Endodermal cell (in vitro differentiated cells): ENCODE measurements at regions not wholly inside any gene's neighbourhood (a gene's known extent, or its start where the extent isn't known, plus 50 kb on each side); places are given as distances from the start of the nearest gene placed in this dataset.

Source experiments
- DNase-seq: peaks from one replicate; pipeline ENCODE4 v3.0.0-alpha.2; 2017
- H3K27ac ChIP-seq: 2 replicates; pipeline ENCODE4 v1.5.1; 2013; ENCODE audit warnings: mild to moderate bottlenecking, low read depth, low read length, moderate library complexity
- H3K27me3 ChIP-seq: 2 replicates; pipeline ENCODE4 v1.6.1; 2013; ENCODE audit warnings: mild to moderate bottlenecking, low read length, moderate library complexity; ENCODE audit not compliant: insufficient read depth, control insufficient read depth, poor library complexity, severe bottlenecking
- H3K36me3 ChIP-seq: 2 replicates; pipeline ENCODE4 v1.7.0; 2013; ENCODE audit warnings: mild to moderate bottlenecking, low read length, moderate library complexity; ENCODE audit not compliant: control insufficient read depth, insufficient read depth
- H3K4me1 ChIP-seq: one replicate; pipeline ENCODE4 v1.7.0; 2013; ENCODE audit warnings: low read length; ENCODE audit not compliant: control insufficient read depth, insufficient read depth
- H3K4me3 ChIP-seq: 2 replicates; pipeline ENCODE4 v1.5.1; 2013; ENCODE audit warnings: mild to moderate bottlenecking, low read length, moderate library complexity
- H3K9ac ChIP-seq: 2 replicates; pipeline ENCODE4 v1.6.1; 2013; ENCODE audit warnings: mild to moderate bottlenecking, low read length, moderate library complexity; ENCODE audit not compliant: poor library complexity, severe bottlenecking; ENCODE audit errors: extremely low read depth
- H3K9me3 ChIP-seq: 2 replicates; pipeline ENCODE4 v1.6.1; 2013; ENCODE audit warnings: mild to moderate bottlenecking, low read length, moderate library complexity; ENCODE audit not compliant: control insufficient read depth
- H3K27ac Mint-ChIP-seq: 2 replicates; pipeline ENCODE4 v1.8.0; 2020; ENCODE audit warnings: mixed read lengths
- H3K27me3 Mint-ChIP-seq: 2 replicates; pipeline ENCODE4 v1.8.0; 2021; ENCODE audit warnings: mild to moderate bottlenecking, mixed read lengths; ENCODE audit not compliant: insufficient read depth
- H3K36me3 Mint-ChIP-seq: 2 replicates; pipeline ENCODE4 v1.8.0; 2020; ENCODE audit warnings: low read depth, mixed read lengths
- H3K4me1 Mint-ChIP-seq: 2 replicates; pipeline ENCODE4 v1.8.0; 2020; ENCODE audit warnings: mixed read lengths
- H3K4me3 Mint-ChIP-seq: 2 replicates; pipeline ENCODE4 v1.8.0; 2020; ENCODE audit warnings: mild to moderate bottlenecking, moderate library complexity, mixed read lengths
- H3K9me3 Mint-ChIP-seq: 2 replicates; pipeline ENCODE4 v1.8.0; 2020; ENCODE audit warnings: mild to moderate bottlenecking, mixed read lengths
- CTCF ChIP-seq: fragments of 200-600 bp; sonication (generic); conservative IDR thresholded peaks from 2 replicates; pipeline ENCODE4 v1.5.0; 2021; ENCODE audit warnings: antibody characterized with exemption, mild to moderate bottlenecking
- WGBS, 2 experiments: methylation state at CpG; one replicate each; pipeline versions ENCODE4 v1.1.5 to v1.1.7; 2013; ENCODE audit warnings: missing lambda C conversion rate in 2 of 2, mixed read lengths in 1 of 2; ENCODE audit not compliant: insufficient coverage in 1 of 2, insufficient read length in 1 of 2; 5-methylcytosine and 5-hydroxymethylcytosine counted together

GRCh38 chr7:91343996-91344629 is 79.9 kb downstream of the FZD1 start:
- Histone ChIP-seq H3K4me3 (no peak overlapping the region), H3K9ac (no peak overlapping the region), H3K27me3 (no peaks in the 10 kb centered on the region), H3K36me3 (no peaks in the 10 kb centered on the region), H3K9me3 (no peaks in the 10 kb centered on the region), H3K4me1 (no peaks in the 10 kb centered on the region), H3K27ac (no peak overlapping the region)
- Mint-ChIP-seq H3K9me3 (no peaks in the 10 kb centered on the region), H3K36me3 (no peaks in the 10 kb centered on the region), H3K4me3 (no peak overlapping the region), H3K4me1 (peaks cover 8% of the 10 kb centered on the region), H3K27me3 (peaks cover 45% of the 10 kb centered on the region), H3K27ac (no peak overlapping the region)
- TF ChIP-seq CTCF, result no peak
- DNase-seq, result no peak
- 87 to 100% methylated on average over 1 to 6 of the region's 6 CpGs for WGBS, 2 experiments

GRCh38 chr7:91344911-91345310 is 80.7 kb downstream of the FZD1 start:
- Mint-ChIP-seq H3K4me3 (no peak overlapping the region), H3K27me3 (peaks cover 53% of the 10 kb centered on the region), H3K4me1 (peaks cover 8% of the 10 kb centered on the region), H3K36me3 (no peaks in the 10 kb centered on the region), H3K27ac (no peak overlapping the region), H3K9me3 (no peaks in the 10 kb centered on the region)
- Histone ChIP-seq H3K4me3 (no peak overlapping the region), H3K9ac (no peak overlapping the region), H3K36me3 (no peaks in the 10 kb centered on the region), H3K4me1 (no peaks in the 10 kb centered on the region), H3K27me3 (no peaks in the 10 kb centered on the region), H3K9me3 (no peaks in the 10 kb centered on the region), H3K27ac (no peak overlapping the region)
- TF ChIP-seq CTCF, result no peak
- DNase-seq, result no peak
- WGBS, 2 experiments, result 86 to 92% methylated on average over 5 of the region's 5 CpGs

- H3K27me3 ChIP-seq, result no peaks in the 10 kb centered on the region
- Mint-ChIP-seq H3K27me3 (peaks cover 55% of the 10 kb centered on the region), H3K4me1 (peaks cover 8% of the 10 kb centered on the region), H3K27ac (no peak overlapping the region), H3K9me3 (no peaks in the 10 kb centered on the region), H3K4me3 (no peak overlapping the region), H3K36me3 (no peaks in the 10 kb centered on the region)
- WGBS, 2 experiments, result no CpG with 5 or more reads among the region's 1 CpG
- H3K36me3 ChIP-seq, result no peaks in the 10 kb centered on the region
- no peak overlapping the region for H3K27ac ChIP-seq
- H3K4me1 ChIP-seq, result no peaks in the 10 kb centered on the region
- peak; percentile 40 for TF ChIP-seq CTCF
- H3K4me3 ChIP-seq, result no peak overlapping the region
- no peak overlapping the region for H3K9ac ChIP-seq
- DNase-seq, result no peak
- H3K9me3 ChIP-seq, result no peaks in the 10 kb centered on the region
These were observed 81.2 kb downstream of the FZD1 start for GRCh38 chr7:91345449-91345848.
